HUES6 (cell line): ENCODE measurements at regions not wholly inside any gene's neighbourhood (a gene's known extent, or its start where the extent isn't known, plus 50 kb on each side); places are given as distances from the start of the nearest gene placed in this dataset.

Source experiments
- H3K27ac ChIP-seq: 2 replicates; pipeline ENCODE4 v1.7.0; 2013; ENCODE audit warnings: low read depth, mild to moderate bottlenecking, low read length, inconsistent platforms
- H3K27me3 ChIP-seq: 2 replicates; pipeline ENCODE4 v1.6.1; 2013; ENCODE audit warnings: low read length; ENCODE audit not compliant: control insufficient read depth, insufficient read depth
- H3K36me3 ChIP-seq: 2 replicates; pipeline ENCODE4 v1.6.1; 2013; ENCODE audit warnings: low read length; ENCODE audit not compliant: control insufficient read depth, insufficient read depth
- H3K4me1 ChIP-seq: 2 replicates; pipeline ENCODE4 v1.6.1; 2013; ENCODE audit warnings: low read length; ENCODE audit not compliant: control insufficient read depth, insufficient read depth
- H3K4me3 ChIP-seq: 2 replicates; pipeline ENCODE4 v1.5.1; 2013; ENCODE audit warnings: low read depth, low read length
- H3K9ac ChIP-seq: one replicate; pipeline ENCODE4 v1.6.1; 2013; ENCODE audit warnings: mild to moderate bottlenecking, low read length
- H3K9me3 ChIP-seq: 2 replicates; pipeline ENCODE4 v1.6.1; 2013; ENCODE audit warnings: low read depth, low read length; ENCODE audit not compliant: control insufficient read depth, insufficient read depth

DNA sequence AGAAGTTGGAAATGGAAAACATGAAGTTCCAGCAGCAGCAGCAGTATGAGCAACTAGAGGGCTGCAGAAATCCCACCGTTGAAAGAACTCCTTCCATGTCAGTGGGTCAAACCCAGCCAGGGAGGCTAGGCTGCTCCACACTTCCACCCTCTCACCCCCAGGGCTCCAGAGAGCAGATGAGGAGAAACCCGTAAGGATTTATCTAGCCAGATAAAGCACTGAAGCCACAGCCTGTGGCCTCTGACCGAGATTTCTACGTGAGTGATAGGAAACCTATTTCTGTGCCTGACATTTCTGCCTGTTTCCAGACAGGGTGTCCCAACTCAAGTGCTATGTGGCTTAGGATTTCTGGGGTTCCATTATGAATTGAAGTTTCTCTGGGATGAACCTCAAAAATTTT lies 100.0 kb upstream of the EEA1 start:
- Histone ChIP-seq H3K4me3 (no peak overlapping the region), H3K4me1 (no peaks in the 10 kb centered on the region), H3K9ac (no peak overlapping the region), H3K36me3 (no peaks in the 10 kb centered on the region), H3K27ac (no peak overlapping the region), H3K9me3 (no peaks in the 10 kb centered on the region), H3K27me3 (no peaks in the 10 kb centered on the region)

- no peak overlapping the region for H3K4me3 ChIP-seq
- H3K9ac ChIP-seq: no peak overlapping the region
- no peaks in the 10 kb centered on the region for H3K36me3 ChIP-seq
- no peaks in the 10 kb centered on the region for H3K9me3 ChIP-seq
- no peak overlapping the region for H3K27ac ChIP-seq
- H3K4me1 ChIP-seq: no peaks in the 10 kb centered on the region
- no peaks in the 10 kb centered on the region for H3K27me3 ChIP-seq
These were observed 101.9 kb upstream of the EEA1 start for GRCh38 chr12:93031028-93031427.

GRCh38 chr12:93032758-93033157 lies 103.7 kb upstream of the EEA1 start:
- H3K9ac ChIP-seq: no peak overlapping the region
- H3K27me3 ChIP-seq: no peaks in the 10 kb centered on the region
- H3K4me1 ChIP-seq: no peaks in the 10 kb centered on the region
- H3K36me3 ChIP-seq: no peaks in the 10 kb centered on the region
- no peak overlapping the region for H3K27ac ChIP-seq
- 0 out of 2 replicates have a peak, but pooled peaks cover 4% of the 10 kb centered on the region for H3K9me3 ChIP-seq
- no peak overlapping the region for H3K4me3 ChIP-seq

GRCh38 chr12:93033948-93034347 lies 104.9 kb upstream of the EEA1 start:
- Histone ChIP-seq H3K36me3 (no peaks in the 10 kb centered on the region), H3K27ac (no peak overlapping the region), H3K27me3 (no peaks in the 10 kb centered on the region), H3K9me3 (peaks cover 4% of the 10 kb centered on the region; the same call in 1 of the 2 replicates), H3K4me3 (no peak overlapping the region), H3K4me1 (no peaks in the 10 kb centered on the region), H3K9ac (no peak overlapping the region)

DNA sequence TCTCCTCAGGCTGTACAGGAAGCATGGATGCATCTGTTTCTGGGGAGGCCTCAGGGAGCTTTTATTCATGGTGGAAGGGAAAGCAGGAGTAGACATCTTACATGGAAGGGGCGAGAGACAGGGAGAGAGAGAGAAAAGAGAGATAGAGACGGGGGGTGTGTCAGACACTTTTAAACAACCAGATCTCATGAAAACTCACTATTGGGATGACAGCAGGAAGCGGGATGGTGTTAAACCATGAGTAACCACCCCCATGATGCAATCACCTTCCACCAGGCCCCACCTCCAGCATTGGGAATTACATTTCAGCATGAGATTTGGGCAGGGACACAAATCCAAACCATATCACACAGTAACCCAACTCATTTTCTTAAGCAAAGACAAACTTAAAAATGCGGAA lies 110.0 kb upstream of the EEA1 start:
- Histone ChIP-seq H3K36me3 (no peaks in the 10 kb centered on the region), H3K9ac (no peak overlapping the region), H3K4me3 (no peak overlapping the region), H3K27me3 (no peaks in the 10 kb centered on the region), H3K9me3 (peaks cover 7% of the 10 kb centered on the region; the same call in 1 of the 2 replicates), H3K4me1 (no peaks in the 10 kb centered on the region), H3K27ac (no peak overlapping the region)

GRCh38 chr12:93039930-93040329 lies 110.8 kb upstream of the EEA1 start:
- no peak overlapping the region for H3K9ac ChIP-seq
- H3K9me3 ChIP-seq: peaks cover 7% of the 10 kb centered on the region; the same call in 1 of the 2 replicates
- no peaks in the 10 kb centered on the region for H3K4me1 ChIP-seq
- no peaks in the 10 kb centered on the region for H3K36me3 ChIP-seq
- H3K27me3 ChIP-seq: no peaks in the 10 kb centered on the region
- no peak overlapping the region for H3K27ac ChIP-seq
- no peak overlapping the region for H3K4me3 ChIP-seq

- Histone ChIP-seq H3K9me3 (peaks cover 7% of the 10 kb centered on the region; the same call in 1 of the 2 replicates), H3K27me3 (no peaks in the 10 kb centered on the region), H3K4me1 (no peaks in the 10 kb centered on the region), H3K36me3 (no peaks in the 10 kb centered on the region), H3K4me3 (no peak overlapping the region), H3K27ac (no peak overlapping the region), H3K9ac (no peak overlapping the region)
These were observed 111.3 kb upstream of the EEA1 start for GRCh38 chr12:93040367-93040766.

- H3K4me1 ChIP-seq: no peaks in the 10 kb centered on the region
- H3K9me3 ChIP-seq: peaks cover 7% of the 10 kb centered on the region; the same call in 1 of the 2 replicates
- no peaks in the 10 kb centered on the region for H3K27me3 ChIP-seq
- H3K4me3 ChIP-seq: no peak overlapping the region
- no peak overlapping the region for H3K27ac ChIP-seq
- H3K36me3 ChIP-seq: no peaks in the 10 kb centered on the region
- no peak overlapping the region for H3K9ac ChIP-seq
These were observed 112.3 kb upstream of the EEA1 start for GRCh38 chr12:93041416-93041815.

GRCh38 chr12:93042283-93042682 lies 113.2 kb upstream of the EEA1 start:
- no peaks in the 10 kb centered on the region for H3K27me3 ChIP-seq
- H3K4me3 ChIP-seq: no peak overlapping the region
- no peak overlapping the region for H3K27ac ChIP-seq
- no peaks in the 10 kb centered on the region for H3K4me1 ChIP-seq
- peaks cover 3% of the 10 kb centered on the region; the same call in 1 of the 2 replicates for H3K9me3 ChIP-seq
- no peaks in the 10 kb centered on the region for H3K36me3 ChIP-seq
- H3K9ac ChIP-seq: no peak overlapping the region

DNA sequence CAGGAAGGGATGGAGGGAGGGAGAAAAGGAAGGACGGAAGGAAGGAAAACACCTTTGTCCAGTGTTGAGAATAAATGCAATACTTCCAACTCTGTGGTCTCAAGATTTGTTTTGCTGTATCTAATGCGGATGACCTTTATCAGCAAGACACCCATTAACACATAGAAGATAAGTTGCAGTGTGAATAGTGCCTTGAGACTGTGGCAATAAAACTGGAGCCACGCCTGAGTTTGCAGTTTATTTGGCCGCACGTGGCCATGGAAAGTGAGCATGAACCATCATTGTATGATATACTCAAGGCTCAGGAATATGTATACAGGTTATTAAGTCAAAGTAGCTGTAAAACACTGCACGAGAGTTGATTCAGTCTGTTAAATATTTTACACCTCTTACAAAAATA lies 113.6 kb upstream of the EEA1 start:
- H3K27me3 ChIP-seq: no peaks in the 10 kb centered on the region
- H3K4me1 ChIP-seq: no peaks in the 10 kb centered on the region
- H3K4me3 ChIP-seq: no peak overlapping the region
- no peak overlapping the region for H3K27ac ChIP-seq
- no peaks in the 10 kb centered on the region for H3K36me3 ChIP-seq
- H3K9me3 ChIP-seq: peaks cover 3% of the 10 kb centered on the region; the same call in 1 of the 2 replicates
- no peak overlapping the region for H3K9ac ChIP-seq

- no peak overlapping the region for H3K9ac ChIP-seq
- H3K4me3 ChIP-seq: no peak overlapping the region
- no peak overlapping the region for H3K27ac ChIP-seq
- no peaks in the 10 kb centered on the region for H3K36me3 ChIP-seq
- H3K9me3 ChIP-seq: peaks cover 3% of the 10 kb centered on the region; the same call in 1 of the 2 replicates
- H3K4me1 ChIP-seq: no peaks in the 10 kb centered on the region
- no peaks in the 10 kb centered on the region for H3K27me3 ChIP-seq
These were observed 114.2 kb upstream of the EEA1 start for GRCh38 chr12:93043192-93043876.
